HG03280 (cell line): ENCODE measurements at regions not wholly inside any gene's neighbourhood (a gene's known extent, or its start where the extent isn't known, plus 50 kb on each side); places are given as distances from the start of the nearest gene placed in this dataset.

ENCODE experiments used
- ATAC-seq: cut with Tn5 transposase; IDR thresholded peaks from one replicate; pipeline ENCODE4 v1.9.1; 2021; ENCODE audit warnings: mild to moderate bottlenecking, moderate library complexity; ENCODE audit not compliant: unreplicated experiment

GRCh38 chr11:108994887-108995286, 330.0 kb downstream of the DDX10 start:
- no peak for ATAC-seq

DNA sequence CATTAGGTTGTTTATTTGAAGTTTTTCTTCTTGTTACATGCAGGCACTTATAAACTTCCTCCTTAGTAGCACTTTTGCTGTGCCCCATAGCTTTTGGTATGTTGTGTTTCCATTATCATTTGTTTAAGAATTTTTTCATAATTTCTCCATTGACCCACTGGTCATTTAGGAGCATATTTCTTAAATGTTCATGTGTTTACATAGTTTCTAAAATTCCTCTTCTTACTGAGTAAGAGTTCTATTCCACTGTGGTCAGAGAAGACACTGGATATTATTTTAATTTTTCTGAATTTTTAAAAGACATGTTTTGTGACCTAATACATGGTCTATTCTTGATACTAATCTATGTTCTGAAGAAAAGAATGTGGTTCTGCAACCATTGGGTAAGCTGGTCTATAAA, 333.0 kb downstream of the DDX10 start:
- ATAC-seq, result no peak

DNA sequence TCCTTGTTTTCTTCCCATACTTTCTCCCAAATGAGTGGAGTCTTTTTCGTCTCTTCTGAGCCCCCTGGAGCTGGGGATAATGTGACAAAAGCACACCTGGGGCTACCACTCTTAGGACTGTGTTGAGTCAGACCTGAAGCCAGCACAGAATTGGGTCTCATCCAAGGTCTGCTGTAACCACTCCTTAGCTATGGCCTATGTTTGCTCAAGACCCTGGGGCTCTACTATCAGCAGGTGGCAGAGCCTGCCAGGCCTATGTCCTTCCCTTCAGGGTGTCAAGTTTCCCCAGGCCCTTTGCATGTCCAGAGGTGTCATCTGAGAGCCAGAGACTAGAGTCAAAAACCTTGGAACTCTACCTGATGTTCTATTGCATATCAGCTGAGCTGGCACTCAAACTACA, 335.7 kb downstream of the DDX10 start:
- ATAC-seq, result no peak

DNA sequence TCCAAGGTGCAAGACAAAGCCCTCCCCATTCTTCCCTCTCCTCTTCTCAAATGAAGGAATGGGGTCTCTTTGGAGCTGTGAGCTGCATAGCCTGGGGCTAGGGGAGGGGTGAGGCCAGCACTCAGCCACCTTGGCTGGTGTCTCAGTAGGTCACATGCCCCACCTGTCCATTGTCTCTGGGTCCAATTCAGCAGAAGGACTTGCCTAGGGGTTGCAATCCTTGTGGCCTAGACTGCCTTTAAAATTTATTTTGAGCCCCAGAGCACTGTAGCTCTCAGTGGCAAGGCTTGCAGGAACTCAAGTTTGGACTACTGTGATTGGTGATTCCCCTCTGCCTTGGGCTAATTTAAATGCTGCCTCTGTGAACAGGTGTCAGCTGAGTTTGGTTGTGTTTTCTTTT, 336.7 kb downstream of the DDX10 start:
- ATAC-seq, result no peak

DNA sequence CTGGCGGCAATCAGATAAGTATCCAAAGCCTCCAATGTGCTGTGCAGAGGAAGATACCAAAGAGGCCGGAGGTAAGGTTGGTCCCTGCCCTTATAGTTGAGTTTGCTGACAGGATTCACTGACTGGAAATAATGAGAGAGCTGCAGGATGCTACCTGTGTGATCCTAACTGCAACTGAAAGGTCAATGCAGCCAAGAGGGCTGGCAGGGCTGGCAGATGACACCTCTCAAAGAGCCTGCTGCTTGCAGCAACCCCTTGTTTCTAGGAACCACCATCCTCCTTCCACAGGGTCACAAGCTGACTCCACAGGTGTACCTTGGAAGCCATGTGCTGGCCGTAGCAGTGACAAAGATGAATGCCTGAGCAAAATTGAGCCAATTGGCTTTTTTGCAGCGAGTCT, 348.1 kb downstream of the DDX10 start:
- ATAC-seq, result no peak

DNA sequence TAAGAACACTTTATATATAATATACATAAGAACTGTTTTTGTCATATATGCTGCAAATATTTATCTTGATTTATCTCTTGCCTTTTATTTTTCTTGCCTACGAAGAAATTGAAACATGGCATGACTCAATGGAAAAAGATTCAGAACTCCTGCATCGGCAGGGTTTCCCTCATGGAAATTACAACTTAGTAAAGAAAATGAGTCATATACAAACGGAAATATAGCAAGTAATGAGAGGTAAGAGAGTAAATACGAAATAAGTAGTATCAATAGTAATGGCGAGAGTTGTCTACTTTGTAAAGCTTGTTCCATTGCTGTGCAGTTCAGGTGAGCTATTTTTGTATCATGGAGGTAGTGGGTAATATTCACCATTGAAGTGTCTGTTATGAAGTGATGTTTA, 350.4 kb downstream of the DDX10 start:
- ATAC-seq, result no peak

DNA sequence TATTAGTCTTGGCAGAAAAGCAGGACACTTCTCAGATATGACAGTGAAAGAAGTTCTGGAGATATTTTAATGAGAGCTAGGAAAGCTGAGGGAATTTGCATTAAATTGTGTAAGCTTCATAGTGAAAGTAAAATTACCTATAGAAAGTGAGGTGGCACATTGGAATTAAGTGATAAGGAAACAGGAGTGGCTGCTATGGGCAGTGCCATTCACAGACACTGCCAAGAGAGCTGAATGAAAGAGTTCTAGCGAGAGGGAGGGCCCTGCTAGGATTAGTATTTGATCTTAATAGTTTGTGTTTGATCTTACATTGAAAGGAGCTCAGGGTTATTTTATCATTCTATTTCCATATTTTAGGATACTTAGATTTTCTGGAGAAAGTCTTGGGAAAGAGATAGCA, 351.9 kb downstream of the DDX10 start:
- ATAC-seq, result no peak

GRCh38 chr11:109017489-109017888, 352.6 kb downstream of the DDX10 start:
- no peak for ATAC-seq

DNA sequence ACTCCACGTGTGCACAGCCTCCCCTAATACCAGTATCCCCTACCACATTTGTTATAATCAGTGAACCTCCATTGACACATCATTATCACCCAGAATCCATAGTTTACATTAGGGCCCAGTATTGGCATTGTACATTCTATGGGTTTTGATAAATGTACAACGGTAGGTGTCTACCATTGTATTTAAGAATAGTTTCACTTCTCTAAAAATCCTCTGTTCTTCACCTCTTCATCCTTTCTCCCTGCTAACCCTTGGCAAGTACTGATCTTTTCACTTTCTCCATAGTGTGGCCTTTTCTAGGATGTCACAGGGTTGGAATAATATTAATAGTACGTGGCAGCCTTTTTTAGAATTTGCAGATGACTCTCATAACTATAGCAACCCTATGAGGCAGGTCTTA, 353.8 kb downstream of the DDX10 start:
- no peak for ATAC-seq

DNA sequence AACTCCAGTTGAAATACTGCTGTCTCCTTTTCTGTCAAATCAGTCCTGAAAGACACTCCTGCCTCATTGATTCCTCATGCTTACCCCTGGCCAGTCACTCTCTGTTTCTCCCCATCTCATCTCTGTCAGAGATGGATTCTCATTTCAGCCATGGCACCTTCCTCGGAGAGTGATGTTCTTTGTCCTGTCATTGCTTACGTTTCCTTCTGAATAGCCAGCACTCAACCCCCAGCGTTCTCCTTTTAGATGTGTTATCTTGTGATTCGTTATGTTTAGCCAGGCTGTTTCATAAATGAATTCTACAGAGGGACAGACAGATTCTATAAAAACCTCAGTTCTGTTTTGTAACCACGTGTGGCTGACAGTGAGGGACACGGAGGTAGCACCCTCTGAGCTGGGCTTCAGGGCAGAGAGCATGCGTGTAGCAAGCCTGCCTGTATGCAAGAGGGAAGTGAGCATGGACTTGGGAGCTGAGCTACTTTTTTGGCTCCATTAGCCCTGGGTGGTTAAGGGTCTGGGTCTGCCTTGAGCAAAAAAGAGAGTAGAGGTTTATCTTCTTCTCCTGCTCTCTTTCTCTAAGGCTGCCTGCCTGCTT, 354.6 kb downstream of the DDX10 start:
- no peak for ATAC-seq

DNA sequence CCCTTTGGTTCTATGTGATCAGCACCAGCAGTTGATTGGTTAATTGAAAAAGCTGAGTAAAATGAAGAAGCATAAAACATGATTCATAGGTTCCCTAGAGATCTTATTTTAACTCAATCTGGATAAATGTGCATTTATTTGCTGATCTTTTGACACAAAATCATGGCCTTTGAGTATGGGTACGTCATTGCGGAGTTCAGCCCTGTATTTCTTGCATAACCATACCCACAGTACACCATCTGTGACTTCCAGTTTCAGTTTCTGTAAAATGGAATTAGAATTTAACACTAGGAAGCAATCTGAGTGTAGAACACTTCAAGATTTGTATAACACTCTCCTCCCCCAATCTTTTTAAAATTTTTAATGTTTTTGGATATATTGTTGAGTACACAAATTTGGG, 358.2 kb downstream of the DDX10 start:
- ATAC-seq, result no peak

- no peak for ATAC-seq
Measured at GRCh38 chr11:109026891-109027489, 362.1 kb downstream of the DDX10 start.

DNA sequence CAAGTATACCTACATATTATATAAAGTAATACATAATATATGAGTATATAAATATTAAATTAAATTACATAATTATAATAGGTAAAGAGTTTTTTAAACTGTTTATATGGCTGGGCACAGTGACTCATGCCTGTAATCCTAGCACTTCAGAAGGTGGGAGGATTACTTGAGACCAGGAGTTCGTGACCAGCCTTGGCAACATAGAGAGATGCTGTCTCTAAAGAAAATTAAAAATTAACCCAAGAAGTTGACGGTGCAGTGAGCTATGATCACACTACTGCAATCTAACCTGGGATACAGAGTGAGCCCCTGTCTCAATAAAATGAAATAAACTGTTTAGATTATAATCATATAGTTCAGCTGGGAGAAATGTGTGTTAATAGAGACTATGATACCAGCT, 363.0 kb downstream of the DDX10 start:
- no peak for ATAC-seq

- no peak for ATAC-seq
Measured at GRCh38 chr11:109029927-109030326, 365.1 kb downstream of the DDX10 start.

DNA sequence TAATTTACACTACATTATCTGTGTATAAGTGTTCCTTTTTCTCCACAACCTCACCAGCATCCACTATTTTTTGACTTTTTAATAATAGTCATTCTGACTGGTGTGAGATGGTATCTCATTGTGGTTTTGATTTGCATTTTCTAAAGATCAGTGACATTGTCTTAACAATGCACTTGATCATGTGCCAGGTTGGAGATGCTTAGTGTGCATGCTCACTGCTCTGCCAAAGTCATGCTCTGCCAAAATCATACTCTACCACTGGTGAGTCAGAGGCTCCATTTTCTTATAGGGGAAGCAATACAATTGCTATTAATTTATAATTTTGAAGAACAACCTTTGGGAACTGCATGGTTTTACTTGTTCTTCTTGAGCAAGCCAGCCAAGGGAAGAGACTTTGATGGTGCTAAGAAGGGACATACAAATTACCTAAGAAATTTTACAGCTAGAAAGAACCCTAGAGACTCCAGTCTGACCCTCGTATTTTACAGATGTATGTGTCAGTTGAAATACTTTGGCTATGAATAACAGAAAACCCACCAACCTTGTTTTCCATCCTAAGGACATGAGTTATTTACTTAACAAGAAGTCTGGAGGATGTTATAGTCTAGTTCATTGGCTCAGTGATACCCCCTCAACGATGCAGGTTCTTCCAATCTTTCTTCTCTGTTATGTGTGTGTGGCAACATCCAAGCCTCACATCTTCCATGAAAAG, 368.9 kb downstream of the DDX10 start:
- ATAC-seq, result no peak

- ATAC-seq, result no peak
Measured at GRCh38 chr11:109034339-109034696, 369.4 kb downstream of the DDX10 start.

DNA sequence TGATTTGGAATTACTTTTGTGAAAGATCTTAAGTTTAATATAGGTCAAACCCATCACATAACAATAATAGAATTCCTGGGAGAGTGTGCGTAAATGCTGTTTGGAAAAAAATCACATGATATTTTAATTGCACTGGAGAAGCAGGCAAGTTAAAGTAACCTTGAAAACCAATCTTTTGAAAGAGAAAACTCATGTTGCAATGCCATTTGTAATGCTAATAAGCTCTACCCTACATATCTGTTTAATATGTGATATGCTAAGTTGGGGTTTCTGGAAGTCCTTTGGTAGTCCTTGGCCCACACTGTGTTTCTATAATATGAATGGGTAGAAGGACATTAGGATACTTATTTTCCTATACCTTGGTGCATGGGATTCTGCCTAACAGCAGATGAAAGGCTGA, 370.4 kb downstream of the DDX10 start:
- ATAC-seq, result no peak

DNA sequence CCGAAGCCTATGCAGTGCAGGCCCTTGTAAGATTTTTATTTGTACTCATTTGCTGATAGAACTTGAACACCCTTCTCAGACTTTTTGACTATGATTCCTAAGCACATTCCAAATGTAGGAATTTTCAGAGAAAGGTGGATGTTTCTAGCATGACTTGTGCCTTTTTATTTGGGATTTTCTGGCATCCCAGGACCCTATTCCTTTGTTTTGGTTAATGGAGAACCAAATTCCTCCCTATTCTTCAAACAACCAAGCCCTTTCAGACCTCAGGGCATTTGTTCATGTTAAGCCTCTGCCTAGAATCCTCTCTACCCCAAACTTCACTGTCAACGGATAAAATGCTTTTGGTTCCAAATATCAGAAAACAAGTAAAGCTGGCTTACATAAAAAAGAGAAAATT, 371.1 kb downstream of the DDX10 start:
- no peak for ATAC-seq

DNA sequence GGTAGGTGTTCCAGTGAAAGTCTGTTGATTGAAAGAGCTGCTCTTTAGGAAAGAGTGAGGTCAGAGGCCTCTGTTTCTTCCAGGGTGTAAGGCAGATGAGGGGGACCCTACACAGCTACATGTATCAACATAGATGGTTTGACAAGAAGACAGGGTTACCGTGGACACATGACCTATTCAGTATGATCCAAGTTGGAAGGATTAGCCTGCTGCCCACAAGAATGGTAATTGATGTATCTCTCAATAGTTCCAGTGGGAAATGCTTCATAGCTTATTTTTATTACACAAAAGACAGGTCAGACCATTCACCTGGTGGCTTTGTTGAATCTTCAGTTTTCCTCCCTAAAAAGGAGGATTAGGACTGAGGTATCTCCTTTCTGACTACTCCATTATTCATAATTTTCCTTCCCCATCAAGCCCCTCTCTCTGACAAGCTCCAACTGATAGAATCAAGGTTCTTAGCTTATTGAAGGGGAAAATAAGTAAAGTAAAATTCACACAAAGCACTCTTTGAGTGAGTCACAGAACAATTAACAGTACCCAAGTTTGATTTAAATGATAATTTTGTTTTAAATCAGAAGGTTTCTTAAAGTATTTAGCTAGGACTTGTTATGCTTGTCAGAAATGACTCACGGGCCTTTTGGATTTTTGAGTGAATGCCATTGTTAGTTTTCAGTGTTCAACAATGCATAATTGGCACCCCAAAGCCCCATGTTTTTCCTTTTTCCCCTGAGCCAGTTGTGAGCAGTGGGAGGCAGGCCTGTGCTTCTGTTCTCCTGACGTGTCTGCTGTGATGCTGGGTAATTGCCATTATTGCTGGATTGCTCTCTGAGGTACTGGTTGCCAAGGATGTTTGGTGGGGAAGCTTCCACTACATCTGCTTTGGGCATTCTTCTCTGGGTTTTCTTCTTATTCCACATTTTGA, 373.2 kb downstream of the DDX10 start:
- ATAC-seq, result no peak

GRCh38 chr11:109039611-109040010, 374.7 kb downstream of the DDX10 start:
- no peak for ATAC-seq

DNA sequence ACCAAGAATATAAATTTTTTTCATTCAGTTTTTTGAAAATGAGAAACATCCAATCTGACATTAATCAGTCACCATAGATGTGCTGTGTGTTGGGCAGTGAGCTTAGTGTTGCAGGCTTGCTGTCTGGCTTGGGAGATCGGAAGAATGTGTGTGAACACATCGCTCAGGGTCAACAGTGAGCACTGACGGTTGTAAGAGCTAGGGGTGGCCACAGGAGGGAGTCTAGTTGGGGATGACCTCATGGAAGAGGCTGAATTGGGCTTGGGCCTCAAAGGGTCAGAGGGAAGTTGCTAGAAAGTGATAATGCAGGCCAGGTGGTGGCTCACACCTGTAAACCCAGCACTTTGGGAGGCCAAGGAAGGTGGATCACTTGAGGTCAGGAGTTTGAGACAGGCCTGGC, 375.4 kb downstream of the DDX10 start:
- no peak for ATAC-seq

- ATAC-seq, result no peak
Measured at GRCh38 chr11:109041876-109042275, 377.0 kb downstream of the DDX10 start.
